Inflammatory macrophage treated with lipopolysaccharide for 1 hour (primary cell): ENCODE measurements at regions not wholly inside any gene's neighbourhood (a gene's known extent, or its start where the extent isn't known, plus 50 kb on each side); places are given as distances from the start of the nearest gene placed in this dataset.

Source experiments
- DNase-seq, 2 donors: peaks; one replicate each; pipeline ENCODE4 v3.0.0-alpha.2; 2020 to 2022

DNA sequence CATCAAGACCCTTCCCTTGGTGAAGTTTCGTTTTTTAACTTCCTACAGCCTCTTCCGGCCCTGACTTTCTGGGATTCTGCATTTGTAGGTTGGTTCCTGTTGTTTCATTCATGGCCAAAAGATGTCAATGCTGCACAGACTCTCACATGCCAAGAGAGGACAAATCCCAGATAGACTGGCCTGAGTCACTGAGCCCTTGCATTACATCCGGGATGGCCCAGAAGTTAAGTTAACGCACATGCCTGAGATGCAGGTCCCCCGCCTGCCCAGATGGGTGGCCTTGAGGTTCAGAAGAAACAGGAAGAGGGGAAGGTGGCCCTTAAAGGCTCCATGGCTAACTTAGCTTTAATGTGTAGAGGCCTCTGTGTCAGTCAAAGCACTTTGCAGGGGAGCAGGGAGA, 51.6 kb upstream of the SRGAP3 start:
- no peak for DNase-seq

DNA sequence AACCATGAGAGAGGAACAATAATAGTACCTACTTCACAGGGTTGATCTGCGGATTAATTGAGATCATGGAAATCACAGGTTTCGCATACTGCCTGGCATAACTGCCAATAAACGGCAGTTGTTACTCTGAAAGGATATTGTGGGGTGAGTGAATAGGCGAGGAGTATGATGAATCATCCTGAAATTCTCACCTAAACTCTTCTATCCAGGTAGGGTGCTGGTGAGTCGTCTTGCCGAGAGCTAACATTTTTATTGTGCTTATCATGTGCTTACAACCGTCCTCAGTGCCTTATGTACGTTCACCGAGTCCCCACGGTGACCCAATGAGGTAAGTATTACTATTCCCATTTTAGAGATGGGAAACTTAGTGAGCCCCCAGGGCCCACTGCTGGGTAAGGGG, 52.4 kb upstream of the SRGAP3 start:
- DNase-seq, result no peak

DNA sequence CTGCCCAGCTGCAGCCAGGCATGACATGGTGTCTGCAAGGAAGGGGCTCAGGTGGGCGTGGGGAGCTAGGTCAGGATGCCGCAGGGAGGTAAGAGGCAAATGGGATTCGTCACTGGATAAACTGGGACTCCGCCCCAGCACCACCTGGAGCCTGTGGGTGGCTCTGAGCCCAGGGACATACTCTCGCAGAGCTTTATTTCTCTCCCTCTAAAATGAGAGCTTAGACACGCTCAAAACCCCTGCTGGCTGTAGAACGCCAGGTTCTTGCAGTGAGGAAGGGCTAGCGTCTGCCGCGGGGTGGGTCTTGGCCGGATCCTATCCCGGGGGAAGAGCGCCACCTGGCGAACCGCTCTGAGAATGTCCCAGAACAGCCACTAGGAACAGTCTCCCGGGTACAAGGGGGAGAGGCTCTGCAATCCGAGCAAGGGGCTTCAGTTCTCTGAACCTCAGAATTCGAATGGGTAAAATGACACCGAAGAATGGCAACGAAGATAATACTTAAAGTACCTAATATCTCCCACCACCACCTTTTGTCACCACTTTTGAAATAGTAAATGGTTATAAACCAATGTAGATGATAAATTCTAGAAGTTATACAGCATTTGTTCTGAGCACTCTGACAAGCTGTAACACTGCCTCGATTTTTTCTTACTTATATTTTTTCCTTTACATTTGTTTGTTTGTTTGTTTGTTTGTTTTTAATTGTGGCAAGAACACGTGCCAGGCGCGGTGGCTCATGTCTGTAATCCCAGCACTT, 53.2 kb upstream of the SRGAP3 start:
- DNase-seq, result peak; percentile 25 to 87

DNA sequence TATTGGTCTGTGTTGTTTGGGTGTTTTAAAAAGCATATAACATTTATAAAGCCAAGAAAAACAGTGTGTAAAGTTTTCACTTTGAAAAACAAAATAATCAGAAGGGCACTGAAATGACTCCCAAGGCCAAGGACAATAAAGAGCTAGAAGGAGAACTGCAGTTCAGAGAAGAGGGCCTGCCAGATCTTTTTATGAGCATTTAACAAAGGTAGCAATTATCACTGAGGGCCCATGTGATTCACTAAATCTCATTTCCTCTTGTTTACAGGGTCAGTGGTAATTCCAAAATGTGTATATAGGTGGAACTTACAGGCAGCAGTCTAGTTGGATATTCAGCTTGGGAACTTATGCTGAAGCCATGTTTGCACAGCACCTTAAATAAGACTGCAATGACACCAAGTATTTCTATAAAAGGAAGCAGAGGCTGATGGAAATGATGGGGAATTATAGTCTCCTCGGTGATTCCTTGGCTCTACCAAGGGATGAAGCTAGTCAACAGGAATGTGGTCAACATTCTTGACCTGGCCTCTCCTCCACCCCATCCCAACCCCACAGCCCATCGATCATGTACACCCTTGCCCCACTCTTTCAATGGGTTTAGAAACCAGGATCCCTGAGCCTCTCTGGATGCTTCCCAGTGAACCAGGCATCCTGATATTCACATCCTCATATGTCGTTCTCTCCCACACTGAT, 54.4 kb upstream of the THUMPD3 start:
- peak in 1 of 2 donors; percentile 7 for DNase-seq

DNA sequence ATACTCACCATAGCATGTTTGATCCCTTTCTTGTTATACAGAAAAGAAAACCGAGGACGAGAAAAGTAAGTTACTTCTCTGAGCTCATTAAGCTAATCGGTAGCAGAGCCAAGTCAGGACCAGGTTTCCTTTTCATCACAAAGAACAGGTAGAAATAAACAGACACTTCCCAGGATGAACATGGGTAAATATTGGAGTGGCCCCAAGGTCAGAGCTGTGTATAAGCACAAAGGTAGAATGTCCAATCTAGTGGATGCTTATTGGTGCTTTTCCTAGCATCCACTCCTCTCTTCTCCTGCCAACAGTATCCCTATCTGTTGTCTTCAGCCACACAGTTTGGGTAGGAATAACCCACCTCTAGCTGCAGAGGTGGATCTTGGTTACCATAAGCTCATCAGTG, 52.8 kb upstream of the THUMPD3 start:
- DNase-seq, result no peak

DNA sequence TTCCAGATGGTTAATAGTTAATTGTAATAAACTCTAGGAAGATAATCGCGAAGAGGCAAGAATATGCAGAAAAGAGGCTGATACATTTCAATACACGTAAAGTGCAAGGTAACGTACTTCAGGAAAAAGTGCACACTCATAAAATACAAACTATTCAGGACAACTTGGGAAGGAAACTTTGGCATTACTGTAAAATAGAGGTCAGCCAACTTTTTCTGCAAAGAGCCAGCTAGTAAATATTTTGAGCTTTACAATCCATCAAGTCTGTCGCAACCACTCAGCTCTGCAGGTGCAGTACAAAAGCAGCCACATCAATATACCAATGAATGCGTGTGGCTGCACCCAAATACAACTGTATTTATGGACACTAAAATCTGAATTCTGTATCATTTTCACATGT, 51.6 kb upstream of the THUMPD3 start:
- DNase-seq, result no peak
